GM23338 (cell line): ENCODE measurements at regions not wholly inside any gene's neighbourhood (a gene's known extent, or its start where the extent isn't known, plus 50 kb on each side); places are given as distances from the start of the nearest gene placed in this dataset.
"Not testable (repeated sequence)": the region's sequence is repeated elsewhere in the genome, so short reads cannot be mapped to it uniquely, and the experiment has no call there.

ENCODE experiments used
- ATAC-seq: fragments of 200-7000 bp; cut with Tn5 transposase; 3 replicates; pipeline ENCODE4 v1.9.1; 2020
- DNase-seq: peaks from one replicate; pipeline ENCODE4 v3.0.0-alpha.2; 2015; ENCODE audit warnings: low spot score
- H2AFZ ChIP-seq: fragments of 200-600 bp; sonication (generic); 2 replicates; pipeline ENCODE4 v1.8.0; 2016; ENCODE audit warnings: antibody characterized with exemption, mild to moderate bottlenecking, moderate library complexity
- H3F3A ChIP-seq: fragments of 200-600 bp; sonication (generic); replicated peaks from 2 replicates; pipeline ENCODE4 v1.8.0; 2017; ENCODE audit warnings: antibody characterized with exemption, mixed run types, low read depth
- H3K27ac ChIP-seq: fragments of 200-600 bp; sonication (generic); 2 replicates; pipeline ENCODE4 v1.6.1; 2016; ENCODE audit warnings: low read depth
- H3K27me3 ChIP-seq: fragments of 200-600 bp; sonication (generic); 2 replicates; pipeline ENCODE4 v1.8.0; 2016; ENCODE audit warnings: mild to moderate bottlenecking, mixed run types, moderate library complexity; ENCODE audit not compliant: insufficient read depth
- H3K36me3 ChIP-seq: fragments of 200-600 bp; sonication (generic); 2 replicates; pipeline ENCODE4 v1.8.0; 2016; ENCODE audit warnings: mild to moderate bottlenecking; ENCODE audit not compliant: insufficient read depth
- H3K4me1 ChIP-seq: fragments of 200-600 bp; sonication (generic); 2 replicates; pipeline ENCODE4 v1.8.0; 2016; ENCODE audit warnings: mild to moderate bottlenecking, moderate library complexity; ENCODE audit not compliant: insufficient read depth
- H3K4me2 ChIP-seq: fragments of 200-600 bp; sonication (generic); 2 replicates; pipeline ENCODE4 v1.7.1; 2017; ENCODE audit warnings: mixed run types
- H3K4me3 ChIP-seq: fragments of 200-600 bp; sonication (generic); 2 replicates; pipeline ENCODE4 v1.6.1; 2016; ENCODE audit warnings: mixed run types
- H3K79me2 ChIP-seq: fragments of 200-600 bp; sonication (generic); replicated peaks from 2 replicates; pipeline ENCODE4 v1.8.0; 2017; ENCODE audit warnings: mild to moderate bottlenecking; ENCODE audit not compliant: insufficient read depth
- H3K9me2 ChIP-seq: fragments of 200-600 bp; sonication (generic); 2 replicates; pipeline ENCODE4 v1.8.0; 2017; ENCODE audit not compliant: insufficient read depth
- H4K20me1 ChIP-seq: fragments of 200-600 bp; sonication (generic); replicated peaks from 2 replicates; pipeline ENCODE4 v1.8.0; 2017; ENCODE audit warnings: mild to moderate bottlenecking; ENCODE audit not compliant: insufficient read depth
- H3K27ac Mint-ChIP-seq: 2 replicates; pipeline ENCODE4 v1.8.0; 2020; ENCODE audit warnings: inconsistent platforms, mild to moderate bottlenecking, moderate library complexity, mixed read lengths
- H3K27me3 Mint-ChIP-seq: 3 replicates; pipeline ENCODE4 v1.8.0; 2022; ENCODE audit warnings: low read depth, mild to moderate bottlenecking, moderate library complexity, mixed read lengths, inconsistent platforms; ENCODE audit not compliant: insufficient read depth, poor library complexity
- H3K36me3 Mint-ChIP-seq: 3 replicates; pipeline ENCODE4 v1.8.0; 2021; ENCODE audit warnings: low read depth, mild to moderate bottlenecking, inconsistent platforms, moderate library complexity, mixed read lengths
- H3K4me1 Mint-ChIP-seq: 3 replicates; pipeline ENCODE4 v1.8.0; 2020; ENCODE audit warnings: mild to moderate bottlenecking, inconsistent platforms, mixed read lengths
- H3K4me3 Mint-ChIP-seq: 3 replicates; pipeline ENCODE4 v1.8.0; 2021; ENCODE audit warnings: moderate library complexity, mild to moderate bottlenecking, inconsistent platforms, mixed read lengths
- H3K9me3 Mint-ChIP-seq: 3 replicates; pipeline ENCODE4 v1.8.0; 2020; ENCODE audit warnings: moderate library complexity, mild to moderate bottlenecking, inconsistent platforms, mixed read lengths

DNA sequence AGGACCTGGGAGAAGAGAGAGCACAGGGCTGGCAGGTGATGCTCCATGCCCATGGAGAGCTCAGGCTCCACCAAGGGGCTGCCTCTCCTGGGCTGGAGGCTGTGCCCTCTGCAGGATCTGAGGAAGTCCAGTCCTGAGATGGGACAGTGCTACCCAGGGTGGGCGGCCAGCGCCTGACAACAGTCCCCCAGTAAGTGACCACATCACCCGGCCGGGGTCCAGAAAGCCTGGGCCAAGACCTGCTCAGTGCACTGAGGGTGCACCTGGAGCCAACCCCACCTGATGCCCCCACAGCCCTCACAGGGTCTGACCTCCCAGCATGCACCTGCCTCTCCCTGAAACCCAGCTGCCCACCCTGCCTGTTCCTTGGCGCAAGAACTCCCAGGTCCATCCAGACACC, 227.7 kb downstream of the CWH43 start:
- DNase-seq, H3F3A ChIP-seq, H3K4me3 ChIP-seq, H3K79me2 ChIP-seq, H3K27ac ChIP-seq, H3K27me3 ChIP-seq, H3K4me2 ChIP-seq, H2AFZ ChIP-seq, H3K27me3 Mint-ChIP-seq, H3K27ac Mint-ChIP-seq, H3K4me1 ChIP-seq, H3K4me1 Mint-ChIP-seq, H3K36me3 ChIP-seq, H3K4me3 Mint-ChIP-seq, H4K20me1 ChIP-seq, H3K9me2 ChIP-seq, ATAC-seq: not testable (repeated sequence)
- peaks cover 65% of the 10 kb centered on the region for H3K36me3 Mint-ChIP-seq
- H3K9me3 Mint-ChIP-seq, result peaks cover 94% of the 10 kb centered on the region

DNA sequence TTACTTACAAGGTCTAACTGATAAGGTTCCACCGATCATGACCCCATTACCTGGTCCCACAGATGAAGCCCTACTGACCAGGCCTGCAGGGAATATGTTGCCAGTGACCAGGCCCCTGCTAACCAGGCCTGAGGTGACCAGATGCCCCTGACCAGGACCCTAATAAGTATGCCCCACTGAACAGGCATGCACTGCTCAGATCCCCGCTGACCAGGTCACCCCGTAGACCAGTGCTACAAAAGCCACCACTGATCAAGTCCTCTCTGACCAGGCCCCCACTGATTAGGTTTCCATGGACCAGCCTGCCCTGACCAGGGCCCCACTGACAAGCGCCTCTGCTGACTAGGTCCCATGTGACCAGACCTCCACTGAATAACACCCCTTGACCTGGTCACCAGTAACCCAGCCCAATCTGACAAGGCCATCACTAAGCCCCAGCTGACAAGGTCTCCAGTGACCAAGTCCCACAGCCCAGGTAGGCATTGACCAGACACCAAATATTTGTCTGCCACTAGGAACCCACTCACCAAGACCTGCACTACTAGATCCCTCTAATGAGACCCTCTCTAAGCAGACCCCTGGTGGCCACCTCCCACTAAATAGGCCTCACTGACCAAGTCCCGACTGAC, 228.5 kb downstream of the CWH43 start:
- H3K36me3 ChIP-seq, H3K9me2 ChIP-seq, H3K4me1 Mint-ChIP-seq, H3K4me3 Mint-ChIP-seq, H3K27ac ChIP-seq, H3K79me2 ChIP-seq, H3K27me3 Mint-ChIP-seq, H3K27me3 ChIP-seq, H3K4me2 ChIP-seq, ATAC-seq, H3K4me3 ChIP-seq, H4K20me1 ChIP-seq, H3F3A ChIP-seq, H3K4me1 ChIP-seq, H2AFZ ChIP-seq, DNase-seq, H3K27ac Mint-ChIP-seq: not testable (repeated sequence)
- Mint-ChIP-seq H3K36me3 (peaks cover 73% of the 10 kb centered on the region), H3K9me3 (peaks cover 98% of the 10 kb centered on the region)

DNA sequence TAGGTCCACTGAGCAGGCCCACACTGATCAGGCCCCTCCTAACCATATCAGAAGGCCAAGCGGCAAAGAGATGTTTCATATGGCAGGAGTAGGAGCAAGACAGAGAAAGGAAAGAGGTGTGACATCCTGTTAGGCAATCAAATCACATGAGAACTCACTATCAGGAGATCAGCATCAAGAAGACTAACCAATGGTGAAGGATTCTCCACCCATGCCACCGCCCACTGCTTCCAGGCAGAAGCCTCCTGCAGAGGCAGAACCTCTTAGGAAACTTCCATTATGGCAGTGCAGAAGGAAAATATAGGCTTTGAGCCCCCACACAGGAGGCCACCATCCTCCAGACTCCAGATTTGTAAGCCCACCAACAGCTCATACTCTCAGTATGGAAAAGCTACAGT, 229.0 kb downstream of the CWH43 start:
- DNase-seq, H4K20me1 ChIP-seq, H3K4me1 ChIP-seq, H3K27me3 Mint-ChIP-seq, H3K4me1 Mint-ChIP-seq, H3K4me3 ChIP-seq, H2AFZ ChIP-seq, H3K4me3 Mint-ChIP-seq, H3K79me2 ChIP-seq, H3K27ac ChIP-seq, H3K36me3 ChIP-seq, H3K27me3 ChIP-seq, ATAC-seq, H3K27ac Mint-ChIP-seq, H3K4me2 ChIP-seq, H3F3A ChIP-seq, H3K9me2 ChIP-seq: not testable (repeated sequence)
- Mint-ChIP-seq H3K9me3 (peaks cover 98% of the 10 kb centered on the region), H3K36me3 (peaks cover 78% of the 10 kb centered on the region)

DNA sequence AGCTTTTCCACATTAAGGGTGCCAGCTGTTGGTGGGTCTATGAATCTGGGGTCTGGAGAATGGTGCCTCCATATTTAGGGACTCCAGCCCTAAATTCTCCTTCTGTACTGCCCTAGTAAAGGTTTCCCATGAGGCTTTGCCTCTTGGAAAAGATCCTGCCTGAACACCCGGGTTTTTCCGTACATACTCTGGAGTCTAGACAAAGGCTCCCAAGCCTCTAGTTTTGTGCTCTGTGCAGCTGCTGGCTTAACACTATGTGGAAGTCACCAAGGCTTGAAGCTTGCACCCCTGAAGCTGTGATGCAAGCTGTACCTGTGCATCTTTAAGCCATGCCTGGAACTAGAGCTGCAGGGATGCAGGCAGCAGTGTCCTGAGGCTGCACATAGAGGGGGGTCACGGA, 230.5 kb downstream of the CWH43 start:
- not testable (repeated sequence) for H3F3A ChIP-seq, H3K79me2 ChIP-seq, H4K20me1 ChIP-seq, H3K27me3 Mint-ChIP-seq, H3K4me3 ChIP-seq, H3K27me3 ChIP-seq, H3K27ac ChIP-seq, H3K9me2 ChIP-seq, H3K36me3 ChIP-seq, H2AFZ ChIP-seq, ATAC-seq, DNase-seq, H3K4me2 ChIP-seq, H3K27ac Mint-ChIP-seq, H3K4me3 Mint-ChIP-seq, H3K4me1 ChIP-seq, H3K4me1 Mint-ChIP-seq
- Mint-ChIP-seq H3K9me3 (peaks cover 100% of the 10 kb centered on the region), H3K36me3 (peaks cover 87% of the 10 kb centered on the region)
